IMR-90 (cell line): ENCODE measurements at regions not wholly inside any gene's neighbourhood (a gene's known extent, or its start where the extent isn't known, plus 50 kb on each side); places are given as distances from the start of the nearest gene placed in this dataset.

ENCODE experiments used
- ATAC-seq: fragments of 200-7000 bp; cut with Tn5 transposase; 2 replicates; pipeline ENCODE4 v1.9.1; 2020; ENCODE audit warnings: low read depth, mild to moderate bottlenecking, moderate library complexity
- BruUV-seq: library from RNA; stranded (reverse); fragments of 400-500 nt; replicated peaks from 2 replicates; lab custom pipeline; 2021; lab: Mats Ljungman, UMichigan
- CTCF ChIA-PET: fragments of 300-600 bp; formaldehyde crosslinking; extraction: SDS; loops from one replicate; lab custom pipeline; 2021; ENCODE audit warnings: antibody characterized with exemption; lab: Yijun Ruan, JAX
- POLR2A ChIA-PET: fragments of 300-600 bp; sonication (Branson Sonifier 250); formaldehyde crosslinking; loops from one replicate; lab custom pipeline; 2022; ENCODE audit warnings: antibody characterized with exemption; ENCODE audit not compliant: unreplicated experiment; lab: Charles Lee
- DNase-seq: peaks from one replicate; pipeline ENCODE4 v3.0.0; 2013
- H2AFZ ChIP-seq: replicated peaks from 2 replicates; pipeline ENCODE3; 2013; ENCODE audit warnings: low read length, mild to moderate bottlenecking; ENCODE audit not compliant: poor library complexity
- H2AK5ac ChIP-seq: 2 replicates; pipeline ENCODE4 v1.6.1; 2013; ENCODE audit warnings: low read depth, low read length, inconsistent platforms
- H2AK9ac ChIP-seq: replicated peaks from 2 replicates; pipeline ENCODE3; 2013; ENCODE audit warnings: mild to moderate bottlenecking, low read depth, low read length, moderate library complexity; ENCODE audit not compliant: poor library complexity
- H2BK120ac ChIP-seq: 2 replicates; pipeline ENCODE4 v1.6.1; 2013; ENCODE audit warnings: low read depth, low read length, inconsistent platforms
- H2BK15ac ChIP-seq: 3 replicates; pipeline ENCODE4 v1.6.1; 2013; ENCODE audit warnings: low read depth, low read length, inconsistent platforms
- H2BK20ac ChIP-seq: 2 replicates; pipeline ENCODE4 v1.6.1; 2013; ENCODE audit warnings: low read depth, mild to moderate bottlenecking, inconsistent platforms, low read length, moderate library complexity
- H2BK5ac ChIP-seq: 2 replicates; pipeline ENCODE4 v1.6.1; 2013; ENCODE audit warnings: mild to moderate bottlenecking, low read depth, low read length, inconsistent platforms; ENCODE audit not compliant: poor library complexity, severe bottlenecking
- H3K14ac ChIP-seq: replicated peaks from 2 replicates; pipeline ENCODE4 v1.6.1; 2013; ENCODE audit warnings: low read depth, low read length, inconsistent platforms
- H3K18ac ChIP-seq: 2 replicates; pipeline ENCODE4 v1.6.1; 2013; ENCODE audit warnings: low read depth, low read length, control low read depth
- H3K23ac ChIP-seq: 2 replicates; pipeline ENCODE4 v1.6.1; 2013; ENCODE audit warnings: low read depth, low read length, inconsistent platforms
- H3K27ac ChIP-seq: 2 replicates; pipeline ENCODE4 v1.5.1; 2013; ENCODE audit warnings: mild to moderate bottlenecking, control low read depth, low read length; ENCODE audit not compliant: insufficient read depth
- H3K27me3 ChIP-seq: 2 replicates; pipeline ENCODE4 v1.6.1; 2013; ENCODE audit warnings: low read length; ENCODE audit not compliant: control insufficient read depth, insufficient read depth
- H3K36me3 ChIP-seq: 2 replicates; pipeline ENCODE4 v1.6.1; 2013; ENCODE audit warnings: low read length, mixed read lengths; ENCODE audit not compliant: control insufficient read depth, insufficient read depth
- H3K4ac ChIP-seq: 2 replicates; pipeline ENCODE4 v1.6.1; 2013; ENCODE audit warnings: low read depth, low read length, inconsistent platforms
- H3K4me1 ChIP-seq: 2 replicates; pipeline ENCODE4 v1.6.1; 2013; ENCODE audit warnings: low read length, mixed read lengths; ENCODE audit not compliant: control insufficient read depth, insufficient read depth
- H3K4me2 ChIP-seq: 2 replicates; pipeline ENCODE4 v1.6.1; 2013; ENCODE audit warnings: low read depth, mild to moderate bottlenecking, control low read depth, low read length, moderate library complexity
- H3K4me3 ChIP-seq: 2 replicates; pipeline ENCODE4 v1.5.1; 2013; ENCODE audit warnings: low read depth, mild to moderate bottlenecking, control low read depth, low read length, moderate library complexity; ENCODE audit not compliant: insufficient read depth
- H3K56ac ChIP-seq: 2 replicates; pipeline ENCODE4 v1.6.1; 2013; ENCODE audit warnings: low read length, inconsistent platforms; ENCODE audit not compliant: insufficient read depth; ENCODE audit errors: extremely low read depth
- H3K79me1 ChIP-seq, 2 experiments: 2 replicates each; pipeline ENCODE4 v1.6.1; 2013; ENCODE audit warnings: low read length in 2 of 2, inconsistent platforms in 1 of 2, low read depth in 1 of 2
- H3K9ac ChIP-seq: 2 replicates; pipeline ENCODE4 v1.6.1; 2013; ENCODE audit warnings: low read depth, low read length, control low read depth
- H3K9me1 ChIP-seq: 2 replicates; pipeline ENCODE4 v1.6.1; 2013; ENCODE audit warnings: low read length, inconsistent platforms; ENCODE audit not compliant: insufficient read depth
- H3K9me3 ChIP-seq: 2 replicates; pipeline ENCODE4 v1.6.1; 2013; ENCODE audit warnings: low read length; ENCODE audit not compliant: control insufficient read depth, insufficient read depth
- H4K20me1 ChIP-seq: 2 replicates; pipeline ENCODE4 v1.6.1; 2013; ENCODE audit warnings: low read length, inconsistent platforms; ENCODE audit not compliant: insufficient read depth
- H4K5ac ChIP-seq: 2 replicates; pipeline ENCODE4 v1.6.1; 2013; ENCODE audit warnings: mild to moderate bottlenecking, low read depth, low read length, control low read depth
- H4K8ac ChIP-seq, 2 experiments: 2 replicates each; pipeline ENCODE4 v1.6.1; 2013; ENCODE audit warnings: low read depth in 2 of 2, low read length in 2 of 2, control low read depth in 1 of 2, inconsistent platforms in 1 of 2
- H4K91ac ChIP-seq: 2 replicates; pipeline ENCODE4 v1.6.1; 2013; ENCODE audit warnings: low read depth, low read length, inconsistent platforms; ENCODE audit not compliant: insufficient read depth
- CEBPB ChIP-seq: IDR thresholded peaks from 2 replicates; pipeline ENCODE4 v1.6.1; 2012; ENCODE audit warnings: low read depth, low read length, improper control_type of control experiment
- MAZ ChIP-seq: IDR thresholded peaks from 2 replicates; pipeline ENCODE4 v1.6.1; 2012; ENCODE audit warnings: low read depth, mild to moderate bottlenecking, low read length, improper control_type of control experiment, moderate library complexity, borderline replicate concordance
- NFE2L2 ChIP-seq: fragments of 150-350 bp; IDR thresholded peaks from 2 replicates; pipeline ENCODE4 v1.6.1; 2016; ENCODE audit warnings: low read depth, mild to moderate bottlenecking, low read length
- POLR2A ChIP-seq: IDR thresholded peaks from 2 replicates; pipeline ENCODE4 v1.6.1; 2012; ENCODE audit warnings: mild to moderate bottlenecking, low read depth, low read length
- RCOR1 ChIP-seq: IDR thresholded peaks from 2 replicates; pipeline ENCODE4 v1.6.1; 2012; ENCODE audit warnings: mild to moderate bottlenecking, low read length, improper control_type of control experiment; ENCODE audit not compliant: insufficient replicate concordance
- RFX5 ChIP-seq: IDR thresholded peaks from 2 replicates; pipeline ENCODE4 v1.8.0; 2012; ENCODE audit warnings: low read depth, mild to moderate bottlenecking, low read length, moderate library complexity
- WGBS, 2 experiments: methylation state at CpG; one replicate each; pipeline versions ENCODE4 v1.1.5 to v1.1.7; 2013; ENCODE audit warnings: missing lambda C conversion rate in 2 of 2; ENCODE audit not compliant: insufficient read length in 1 of 2; ENCODE audit errors: extremely low coverage in 2 of 2; 5-methylcytosine and 5-hydroxymethylcytosine counted together
- dilution Hi-C: fragments of 300-500 bp; cut with HindIII; formaldehyde crosslinking; loops from one replicate; pipeline ENCODE4 v1.14.3; 2018; ENCODE audit warnings: low sequenced_read_pairs; ENCODE audit not compliant: unreplicated experiment
- in situ Hi-C: fragments of 300-500 bp; cut with MboI; formaldehyde crosslinking; loops from 3 replicates; pipeline ENCODE4 v1.14.3; 2019; ENCODE audit warnings: low sequenced_read_pairs, inconsistent platforms, mixed read lengths
- intact Hi-C: fragments of 100-400 bp; cut with micrococcal nuclease; formaldehyde crosslinking; loops from 2 replicates; pipeline ENCODE4 v1.10.0; 2022
- TF ChIP-seq, protein P1 (sequence below): fragments of 150-350 bp; IDR thresholded peaks from 2 replicates; pipeline ENCODE4 v1.6.1; 2017; ENCODE audit warnings: mild to moderate bottlenecking, antibody characterized with exemption, low read length, low read depth

DNA sequence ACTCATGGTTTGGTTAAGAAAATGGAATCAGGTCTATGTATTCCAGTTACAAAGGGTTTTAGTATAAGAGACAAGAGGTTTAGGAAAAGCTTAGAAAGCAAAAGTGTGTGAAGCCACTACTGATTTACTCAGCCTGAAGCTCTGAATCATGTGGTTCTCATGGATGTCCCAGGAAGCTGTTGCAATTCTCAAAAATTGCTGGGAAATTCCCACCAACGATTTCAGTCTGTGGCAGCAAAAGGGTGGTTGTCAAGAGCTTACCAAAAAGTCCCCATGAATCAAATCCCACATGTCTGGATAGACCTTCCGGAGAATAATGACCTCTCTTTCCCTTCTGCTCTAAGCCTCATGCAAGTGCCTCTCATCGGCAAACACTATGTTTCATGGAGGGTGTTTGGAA lies 929.9 kb downstream of the TLE4 start:
- no peak overlapping the region for H3K4me3 ChIP-seq
- no peak overlapping the region for H3K4me2 ChIP-seq
- no peaks in the 10 kb centered on the region for H3K27me3 ChIP-seq
- H2BK5ac ChIP-seq, result no peak overlapping the region
- BruUV-seq, result no TSS peak
- no peaks in the 10 kb centered on the region for H4K20me1 ChIP-seq
- H3K23ac ChIP-seq, result no peak overlapping the region
- 17% methylated on average over 1 of the region's 3 CpGs; no CpG with 5 or more reads in 1 of the 2 experiments for WGBS, 2 experiments
- POLR2A ChIA-PET, result no interaction called here
- intact Hi-C loops, result loop anchor here (10.0 kb wide), 1 partner anchor 327 kb away; no protein-coding TSS in a partner anchor
- CTCF ChIA-PET, result no interaction called here
- no peak overlapping the region for H4K8ac ChIP-seq
- no peak overlapping the region for H2AFZ ChIP-seq
- TF ChIP-seq, protein P1, sequence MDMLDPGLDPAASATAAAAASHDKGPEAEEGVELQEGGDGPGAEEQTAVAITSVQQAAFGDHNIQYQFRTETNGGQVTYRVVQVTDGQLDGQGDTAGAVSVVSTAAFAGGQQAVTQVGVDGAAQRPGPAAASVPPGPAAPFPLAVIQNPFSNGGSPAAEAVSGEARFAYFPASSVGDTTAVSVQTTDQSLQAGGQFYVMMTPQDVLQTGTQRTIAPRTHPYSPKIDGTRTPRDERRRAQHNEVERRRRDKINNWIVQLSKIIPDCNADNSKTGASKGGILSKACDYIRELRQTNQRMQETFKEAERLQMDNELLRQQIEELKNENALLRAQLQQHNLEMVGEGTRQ, result no peak
- TF ChIP-seq RFX5, result no peak
- TF ChIP-seq NFE2L2, result no peak
- no peak for TF ChIP-seq CEBPB
- TF ChIP-seq MAZ, result no peak
- TF ChIP-seq POLR2A, result no peak
- TF ChIP-seq RCOR1, result no peak
- no peaks in the 10 kb centered on the region for H3K9me1 ChIP-seq
- H3K18ac ChIP-seq, result no peak overlapping the region
- no peak overlapping the region for H2BK20ac ChIP-seq
- no peaks in the 10 kb centered on the region for H3K36me3 ChIP-seq
- 0 out of 2 replicates have a peak, but pooled peaks cover 3% of the 10 kb centered on the region for H3K4me1 ChIP-seq
- no peak overlapping the region for H2AK9ac ChIP-seq
- no peaks in the 10 kb centered on the region for H3K79me1 ChIP-seq
- H3K4ac ChIP-seq, result no peak overlapping the region
- H2AK5ac ChIP-seq, result no peak overlapping the region
- no peak overlapping the region for H3K56ac ChIP-seq
- no peak overlapping the region for H2BK15ac ChIP-seq
- no peak overlapping the region for H3K27ac ChIP-seq
- dilution Hi-C loops, result no loop called here
- DNase-seq (peak; percentile 67), ATAC-seq (no peak)
- in situ Hi-C loops, result no loop called here
- no peak overlapping the region for H3K14ac ChIP-seq
- no peaks in the 10 kb centered on the region for H3K9me3 ChIP-seq
- H2BK120ac ChIP-seq, result no peak overlapping the region
- H4K5ac ChIP-seq, result no peak overlapping the region
- H4K91ac ChIP-seq, result no peak overlapping the region
- H3K9ac ChIP-seq, result no peak overlapping the region
